CD4-positive, alpha-beta T cell (primary cell): ENCODE measurements at regions not wholly inside any gene's neighbourhood (a gene's known extent, or its start where the extent isn't known, plus 50 kb on each side); places are given as distances from the start of the nearest gene placed in this dataset.
"Not testable (repeated sequence)": the region's sequence is repeated elsewhere in the genome, so short reads cannot be mapped to it uniquely, and the experiment has no call there.

Experiments used
- ATAC-seq: fragments of 200-7000 bp; cut with Tn5 transposase; one replicate; pipeline ENCODE4 v1.10.0; 2022; ENCODE audit warnings: mild to moderate bottlenecking; ENCODE audit not compliant: poor library complexity
- CTCF ChIA-PET: fragments of 350-600 bp; sonication (Branson Sonifier 250); formaldehyde crosslinking; loops from one replicate; lab custom pipeline; 2021; ENCODE audit warnings: antibody characterized with exemption, inconsistent platforms; lab: Charles Lee
- POLR2A ChIA-PET: fragments of 350-600 bp; sonication (Branson Sonifier 250); formaldehyde crosslinking; loops from one replicate; lab custom pipeline; 2021; ENCODE audit warnings: antibody characterized with exemption, inconsistent platforms; lab: Charles Lee
- DNase-seq, 14 experiments: peaks; one replicate each; pipeline ENCODE4 v3.0.0-alpha.2; 2013 to 2020; ENCODE audit warnings: mixed read lengths in 2 of 14
- H3K27ac ChIP-seq, 2 donors: one replicate each; pipeline versions ENCODE4 v1.5.1 to v1.7.0; 2013; ENCODE audit warnings: low read length in 2 of 2, low read depth in 1 of 2, mild to moderate bottlenecking in 1 of 2
- H3K27me3 ChIP-seq, 2 experiments: 1 replicate in 1 of 2; 2 replicates in 1 of 2; pipeline versions ENCODE4 v1.6.1 to v1.7.0; 2013; ENCODE audit warnings: low read length in 2 of 2, control low read depth in 1 of 2, mild to moderate bottlenecking in 1 of 2, moderate library complexity in 1 of 2; ENCODE audit not compliant: insufficient read depth in 2 of 2, control insufficient read depth in 1 of 2
- H3K36me3 ChIP-seq: one replicate; pipeline ENCODE4 v1.6.1; 2013; ENCODE audit warnings: low read length, control low read depth; ENCODE audit not compliant: insufficient read depth
- H3K4me1 ChIP-seq: one replicate; pipeline ENCODE4 v1.6.1; 2013; ENCODE audit warnings: low read length, control low read depth; ENCODE audit not compliant: insufficient read depth
- H3K4me3 ChIP-seq: one replicate; pipeline ENCODE4 v1.5.1; 2013; ENCODE audit warnings: mild to moderate bottlenecking, low read length, moderate library complexity
- H3K9me3 ChIP-seq, 2 experiments: 1 replicate in 1 of 2; 2 replicates in 1 of 2; pipeline versions ENCODE4 v1.6.1 to v1.7.0; 2013; ENCODE audit warnings: low read length in 2 of 2, mild to moderate bottlenecking in 2 of 2, control low read depth in 1 of 2, moderate library complexity in 1 of 2; ENCODE audit not compliant: control insufficient read depth in 1 of 2, insufficient read depth in 1 of 2
- H3K27ac Mint-ChIP-seq: one replicate; pipeline ENCODE4 v1.8.0; 2020; ENCODE audit warnings: mixed read lengths
- H3K27me3 Mint-ChIP-seq: one replicate; pipeline ENCODE4 v1.8.0; 2021; ENCODE audit warnings: mixed read lengths
- H3K36me3 Mint-ChIP-seq: one replicate; pipeline ENCODE4 v1.8.0; 2021; ENCODE audit warnings: low read depth, mixed read lengths
- H3K4me1 Mint-ChIP-seq: one replicate; pipeline ENCODE4 v1.8.0; 2021; ENCODE audit warnings: low read depth, mixed read lengths
- H3K4me3 Mint-ChIP-seq: one replicate; pipeline ENCODE4 v1.8.0; 2020; ENCODE audit warnings: mild to moderate bottlenecking, mixed read lengths
- H3K9me3 Mint-ChIP-seq: one replicate; pipeline ENCODE4 v1.8.0; 2020; ENCODE audit warnings: mixed read lengths
- CTCF ChIP-seq: fragments of 200-600 bp; IDR thresholded peaks from one replicate; pipeline ENCODE4 v1.8.0; 2022; ENCODE audit warnings: antibody characterized with exemption, mild to moderate bottlenecking
- intact Hi-C, 2 experiments: fragments of 100-400 bp; cut with DNase I in 1 of 2; cut with micrococcal nuclease in 1 of 2; formaldehyde crosslinking; loops; one replicate each; pipeline versions ENCODE4 v1.15.1 to v1.9.0; 2023 to 2025; cut with DNase I, micrococcal nuclease

- DNase-seq = no peak
- Histone ChIP-seq H3K36me3 (no peaks in the 10 kb centered on the region), H3K27me3 (no peaks in the 10 kb centered on the region), H3K27ac (no peak overlapping the region), H3K4me3 (no peak overlapping the region), H3K4me1 (no peaks in the 10 kb centered on the region), H3K9me3 (no peaks in the 10 kb centered on the region)
- Mint-ChIP-seq H3K36me3 (no peaks in the 10 kb centered on the region), H3K27ac (no peak overlapping the region), H3K4me1 (no peaks in the 10 kb centered on the region), H3K9me3 (no peaks in the 10 kb centered on the region), H3K4me3 (no peak overlapping the region), H3K27me3 (no peaks in the 10 kb centered on the region)
- intact Hi-C loops = no loop called here
- CTCF ChIA-PET = no interaction called here
- TF ChIP-seq CTCF = no peak
- ATAC-seq = no peak
- POLR2A ChIA-PET = no interaction called here
Observed at GRCh38 chr4:40681600-40681999, 51.9 kb upstream of the RBM47 start.

- Histone ChIP-seq H3K4me1 (no peaks in the 10 kb centered on the region), H3K4me3 (no peak overlapping the region), H3K36me3 (no peaks in the 10 kb centered on the region), H3K27ac (no peak overlapping the region), H3K27me3 (no peaks in the 10 kb centered on the region), H3K9me3 (no peaks in the 10 kb centered on the region)
- Mint-ChIP-seq H3K9me3 (no peaks in the 10 kb centered on the region), H3K4me3 (no peak overlapping the region), H3K36me3 (no peaks in the 10 kb centered on the region), H3K4me1 (no peaks in the 10 kb centered on the region), H3K27me3 (no peaks in the 10 kb centered on the region), H3K27ac (no peak overlapping the region)
- DNase-seq = peak in 2 of 14 experiments; percentile 13 to 26
- ATAC-seq = no peak
- CTCF ChIA-PET = no interaction called here
- TF ChIP-seq CTCF = no peak
- POLR2A ChIA-PET = no interaction called here
- intact Hi-C loops = no loop called here
Observed at GRCh38 chr4:40682290-40683101, 52.8 kb upstream of the RBM47 start.

GRCh38 chr4:40683536-40684145 is 54.0 kb upstream of the RBM47 start:
- H3K9me3 ChIP-seq, H3K4me1 Mint-ChIP-seq, H3K4me1 ChIP-seq, H3K4me3 Mint-ChIP-seq, H3K27me3 ChIP-seq, H3K9me3 Mint-ChIP-seq, ATAC-seq, POLR2A ChIA-PET, H3K27ac ChIP-seq, H3K36me3 Mint-ChIP-seq, H3K4me3 ChIP-seq, H3K27ac Mint-ChIP-seq, intact Hi-C loops, H3K27me3 Mint-ChIP-seq, H3K36me3 ChIP-seq, CTCF ChIA-PET: not testable (repeated sequence)
- peak in 2 of 14 experiments; percentile 28 to 29 for DNase-seq
